EL (cell line): ENCODE measurements at regions not wholly inside any gene's neighbourhood (a gene's known extent, or its start where the extent isn't known, plus 50 kb on each side); places are given as distances from the start of the nearest gene placed in this dataset.

Experiments used
- DNase-seq: peaks from one replicate; pipeline ENCODE4 v3.0.0-alpha.2; 2016

GRCh38 chr16:73204359-73205152 lies 156.6 kb upstream of the ZFHX3 start:
- DNase-seq: no peak

- DNase-seq: peak; percentile 95
Measured at GRCh38 chr16:73202161-73202729, 154.3 kb upstream of the ZFHX3 start.

- DNase-seq: no peak
Measured at GRCh38 chr16:73199214-73199613, 151.3 kb upstream of the ZFHX3 start.

- DNase-seq: no peak
Measured at GRCh38 chr16:73198481-73198880, 150.6 kb upstream of the ZFHX3 start.

- DNase-seq: no peak
Measured at GRCh38 chr16:73197598-73197997, 149.7 kb upstream of the ZFHX3 start.

- DNase-seq: peak; percentile 58
Measured at GRCh38 chr16:73196670-73197069, 148.7 kb upstream of the ZFHX3 start.

- no peak for DNase-seq
Measured at GRCh38 chr16:73193464-73193863, 145.5 kb upstream of the ZFHX3 start.

GRCh38 chr16:73192232-73192894 lies 144.4 kb upstream of the ZFHX3 start:
- DNase-seq: no peak

GRCh38 chr16:73191660-73192046 lies 143.7 kb upstream of the ZFHX3 start:
- no peak for DNase-seq

- no peak for DNase-seq
Measured at GRCh38 chr16:73190688-73191659, 143.0 kb upstream of the ZFHX3 start.

GRCh38 chr16:73190256-73190655 lies 142.3 kb upstream of the ZFHX3 start:
- DNase-seq: no peak

- no peak for DNase-seq
Measured at GRCh38 chr16:73189136-73189535, 141.2 kb upstream of the ZFHX3 start.

GRCh38 chr16:73186752-73187601 lies 139.0 kb upstream of the ZFHX3 start:
- DNase-seq: no peak

- no peak for DNase-seq
Measured at GRCh38 chr16:73185737-73186136, 137.8 kb upstream of the ZFHX3 start.

- no peak for DNase-seq
Measured at GRCh38 chr16:73183611-73184092, 135.7 kb upstream of the ZFHX3 start.

GRCh38 chr16:73179705-73180331 lies 131.9 kb upstream of the ZFHX3 start:
- DNase-seq: no peak

- DNase-seq: no peak
Measured at GRCh38 chr16:73177729-73178295, 129.9 kb upstream of the ZFHX3 start.

GRCh38 chr16:73176577-73177013 lies 128.7 kb upstream of the ZFHX3 start:
- DNase-seq: peak; percentile 91

GRCh38 chr16:73172973-73173709 lies 125.2 kb upstream of the ZFHX3 start:
- no peak for DNase-seq
